DOHH2 (cell line): ENCODE measurements at regions not wholly inside any gene's neighbourhood (a gene's known extent, or its start where the extent isn't known, plus 50 kb on each side); places are given as distances from the start of the nearest gene placed in this dataset.

Experiments used
- EZH2phosphoT487 ChIP-seq: fragments of 200-600 bp; sonication (generic); IDR thresholded peaks from 2 replicates; pipeline ENCODE4 v1.6.1; 2017; ENCODE audit warnings: borderline replicate concordance, mild to moderate bottlenecking, antibody characterized with exemption, low read length, moderate library complexity, mixed read lengths
- TF ChIP-seq, protein P1 (sequence below): fragments of 200-600 bp; sonication (generic); IDR thresholded peaks from one replicate; pipeline ENCODE4 v1.5.1; 2014; ENCODE audit warnings: antibody characterized with exemption, mild to moderate bottlenecking, low read depth, low read length; ENCODE audit not compliant: poor library complexity, severe bottlenecking

DNA sequence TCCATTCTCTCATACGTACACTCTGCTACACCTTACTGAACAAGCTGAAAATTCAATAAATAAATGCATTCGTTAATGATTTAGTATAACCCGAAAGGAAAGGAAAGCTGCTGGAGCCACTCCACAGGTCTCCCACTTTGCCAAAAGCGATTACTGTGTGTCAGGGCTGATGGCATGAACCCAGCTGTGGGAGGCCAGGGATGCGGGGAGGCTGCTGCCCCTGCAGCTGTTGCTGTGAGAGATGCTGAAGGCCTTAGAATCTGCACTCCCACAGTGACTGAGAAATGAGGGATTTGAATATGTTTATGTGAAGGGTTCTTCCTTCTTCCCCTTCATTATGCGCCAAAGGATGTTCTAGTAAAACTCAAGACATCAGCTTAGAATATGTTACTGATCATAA lies 58.7 kb upstream of the NBEA start:
- TF ChIP-seq, protein P1, sequence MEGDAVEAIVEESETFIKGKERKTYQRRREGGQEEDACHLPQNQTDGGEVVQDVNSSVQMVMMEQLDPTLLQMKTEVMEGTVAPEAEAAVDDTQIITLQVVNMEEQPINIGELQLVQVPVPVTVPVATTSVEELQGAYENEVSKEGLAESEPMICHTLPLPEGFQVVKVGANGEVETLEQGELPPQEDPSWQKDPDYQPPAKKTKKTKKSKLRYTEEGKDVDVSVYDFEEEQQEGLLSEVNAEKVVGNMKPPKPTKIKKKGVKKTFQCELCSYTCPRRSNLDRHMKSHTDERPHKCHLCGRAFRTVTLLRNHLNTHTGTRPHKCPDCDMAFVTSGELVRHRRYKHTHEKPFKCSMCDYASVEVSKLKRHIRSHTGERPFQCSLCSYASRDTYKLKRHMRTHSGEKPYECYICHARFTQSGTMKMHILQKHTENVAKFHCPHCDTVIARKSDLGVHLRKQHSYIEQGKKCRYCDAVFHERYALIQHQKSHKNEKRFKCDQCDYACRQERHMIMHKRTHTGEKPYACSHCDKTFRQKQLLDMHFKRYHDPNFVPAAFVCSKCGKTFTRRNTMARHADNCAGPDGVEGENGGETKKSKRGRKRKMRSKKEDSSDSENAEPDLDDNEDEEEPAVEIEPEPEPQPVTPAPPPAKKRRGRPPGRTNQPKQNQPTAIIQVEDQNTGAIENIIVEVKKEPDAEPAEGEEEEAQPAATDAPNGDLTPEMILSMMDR: no peak
- TF ChIP-seq EZH2phosphoT487: no peak
